ENCODE measurements at regions not wholly inside any gene's neighbourhood (a gene's known extent, or its start where the extent isn't known, plus 50 kb on each side); places are given as distances from the start of the nearest gene placed in this dataset.

DNA sequence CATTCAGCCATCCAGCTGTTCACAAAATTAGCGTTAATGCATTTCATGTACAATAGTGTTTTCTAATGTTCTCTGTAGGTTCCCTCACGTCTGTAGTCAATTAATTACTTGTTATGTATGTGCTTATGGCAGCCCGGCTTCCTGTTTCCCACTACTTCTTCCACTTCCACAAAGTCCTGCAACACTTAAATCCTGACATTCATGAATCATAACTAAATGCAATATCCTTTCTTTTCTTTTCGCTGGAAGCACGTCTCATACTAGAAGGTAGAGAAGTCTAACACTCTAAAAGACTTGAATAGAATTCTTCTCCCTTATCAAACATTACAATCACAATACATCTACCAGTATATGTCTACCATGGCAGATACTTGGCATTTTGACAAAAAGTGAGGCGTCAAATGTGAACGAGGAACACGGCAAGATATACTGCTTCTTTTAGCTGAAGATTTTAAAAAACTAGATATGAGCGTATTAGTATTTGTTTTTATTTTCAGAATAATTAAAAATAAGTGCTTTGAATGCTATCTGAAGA lies 239.0 kb upstream of the DIAPH2 start:
- H3K36me3 Mint-ChIP-seq: no peaks in the 10 kb centered on the region
- no peak overlapping the region for H3K4me3 Mint-ChIP-seq
- Histone ChIP-seq H3K9me3 (ENCODE audit: control insufficient read depth, insufficient read depth, low read length) (no peaks in the 10 kb centered on the region), H3K4me1 (ENCODE audit: control insufficient read depth, insufficient read depth, low read length) (no peaks in the 10 kb centered on the region), H3K4me3 (ENCODE audit: low read length) (no peak overlapping the region), H3K36me3 (ENCODE audit: control insufficient read depth, insufficient read depth, low read length) (no peaks in the 10 kb centered on the region), H3K27me3 (ENCODE audit: control insufficient read depth, insufficient read depth, low read length) (no peaks in the 10 kb centered on the region), H3K27ac (ENCODE audit: low read length) (no peak overlapping the region)
- intact Hi-C loops (cut with micrococcal nuclease): no loop called here
- TF ChIP-seq CTCF (IDR thresholded peaks at IDR 0.05): no peak
- no peaks in the 10 kb centered on the region for H3K9me3 Mint-ChIP-seq
- H3K27ac Mint-ChIP-seq: no peak overlapping the region
- H3K4me1 Mint-ChIP-seq: no peaks in the 10 kb centered on the region
- 67% methylated on average over 2 of the region's 9 CpGs for WGBS (ENCODE audit: insufficient coverage)
- H3K27me3 Mint-ChIP-seq (ENCODE audit: low read depth in 2 of 2): peaks cover 0 to 7% of the 10 kb centered on the region in 2 donors
- ATAC-seq: no peak
- no peak for DNase-seq

DNA sequence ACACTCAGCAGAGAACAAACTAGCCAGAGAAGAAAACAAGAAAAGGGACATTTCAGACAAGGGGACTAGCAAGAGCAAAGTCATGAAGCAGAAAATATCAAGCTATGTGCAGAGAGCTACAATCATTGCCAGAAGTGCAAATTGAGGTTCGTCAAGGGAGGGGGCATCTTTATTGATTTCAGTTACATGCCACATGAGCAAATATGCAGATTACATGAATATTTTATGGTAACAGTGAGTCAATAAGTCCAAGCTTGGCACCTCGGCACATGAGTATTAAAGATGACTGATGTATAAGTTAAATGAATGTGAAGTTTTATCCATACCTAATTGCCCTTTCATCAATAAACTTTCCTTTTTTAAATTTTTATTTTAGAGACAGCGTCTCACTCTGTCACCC lies 238.1 kb upstream of the DIAPH2 start:
- intact Hi-C loops (cut with micrococcal nuclease): no loop called here
- WGBS (ENCODE audit: insufficient coverage): 100% methylated on average over 1 of the region's 3 CpGs
- no peak for ATAC-seq
- Histone ChIP-seq H3K4me1 (ENCODE audit: control insufficient read depth, insufficient read depth, low read length) (no peaks in the 10 kb centered on the region), H3K27me3 (ENCODE audit: control insufficient read depth, insufficient read depth, low read length) (no peaks in the 10 kb centered on the region), H3K36me3 (ENCODE audit: control insufficient read depth, insufficient read depth, low read length) (no peaks in the 10 kb centered on the region), H3K27ac (ENCODE audit: low read length) (no peak overlapping the region), H3K9me3 (ENCODE audit: control insufficient read depth, insufficient read depth, low read length) (no peaks in the 10 kb centered on the region), H3K4me3 (ENCODE audit: low read length) (no peak overlapping the region)
- Mint-ChIP-seq H3K27ac (no peak overlapping the region), H3K36me3 (no peaks in the 10 kb centered on the region), H3K4me3 (no peak overlapping the region), H3K9me3 (no peaks in the 10 kb centered on the region), H3K4me1 (no peaks in the 10 kb centered on the region), H3K27me3 (ENCODE audit: low read depth in 2 of 2) (peaks cover 0 to under 1% of the 10 kb centered on the region in 2 donors)
- no peak for DNase-seq
- TF ChIP-seq CTCF (IDR thresholded peaks at IDR 0.05): no peak

- no peak for TF ChIP-seq CTCF (IDR thresholded peaks at IDR 0.05)
- Histone ChIP-seq H3K4me3 (ENCODE audit: low read length) (no peak overlapping the region), H3K36me3 (ENCODE audit: control insufficient read depth, insufficient read depth, low read length) (no peaks in the 10 kb centered on the region), H3K27ac (ENCODE audit: low read length) (no peak overlapping the region), H3K27me3 (ENCODE audit: control insufficient read depth, insufficient read depth, low read length) (no peaks in the 10 kb centered on the region), H3K4me1 (ENCODE audit: control insufficient read depth, insufficient read depth, low read length) (no peaks in the 10 kb centered on the region), H3K9me3 (ENCODE audit: control insufficient read depth, insufficient read depth, low read length) (no peaks in the 10 kb centered on the region)
- H3K27me3 Mint-ChIP-seq (ENCODE audit: low read depth in 2 of 2): no peaks in the 10 kb centered on the region
- DNase-seq: no peak
- H3K4me3 Mint-ChIP-seq: no peak overlapping the region
- H3K27ac Mint-ChIP-seq: no peak overlapping the region
- H3K36me3 Mint-ChIP-seq: no peaks in the 10 kb centered on the region
- intact Hi-C loops (cut with micrococcal nuclease): no loop called here
- H3K9me3 Mint-ChIP-seq: no peaks in the 10 kb centered on the region
- 78% methylated on average over 1 of the region's 1 CpG for WGBS (ENCODE audit: insufficient coverage)
- no peak for ATAC-seq
- H3K4me1 Mint-ChIP-seq: no peaks in the 10 kb centered on the region
These were observed 237.5 kb upstream of the DIAPH2 start for GRCh38 chrX:96447161-96447560.

- no CpG with 5 or more reads among the region's 6 CpGs for WGBS (ENCODE audit: insufficient coverage)
These were observed 235.5 kb upstream of the DIAPH2 start for GRCh38 chrX:96449191-96449590.

More at GRCh38 chrX:96449191-96449590, 235.5 kb upstream of the DIAPH2 start:
- TF ChIP-seq CTCF (IDR thresholded peaks at IDR 0.05): no peak
- Histone ChIP-seq H3K4me1 (ENCODE audit: control insufficient read depth, insufficient read depth, low read length) (no peaks in the 10 kb centered on the region), H3K27ac (ENCODE audit: low read length) (no peak overlapping the region), H3K9me3 (ENCODE audit: control insufficient read depth, insufficient read depth, low read length) (no peaks in the 10 kb centered on the region), H3K36me3 (ENCODE audit: control insufficient read depth, insufficient read depth, low read length) (no peaks in the 10 kb centered on the region), H3K27me3 (ENCODE audit: control insufficient read depth, insufficient read depth, low read length) (no peaks in the 10 kb centered on the region), H3K4me3 (ENCODE audit: low read length) (no peak overlapping the region)
- Mint-ChIP-seq H3K36me3 (no peaks in the 10 kb centered on the region), H3K27ac (no peak overlapping the region), H3K9me3 (no peaks in the 10 kb centered on the region), H3K4me1 (no peaks in the 10 kb centered on the region), H3K27me3 (ENCODE audit: low read depth in 2 of 2) (no peaks in the 10 kb centered on the region), H3K4me3 (no peak overlapping the region)
- DNase-seq: no peak
- no peak for ATAC-seq
- intact Hi-C loops (cut with micrococcal nuclease): no loop called here
